NCI-H748 treated with DMSO at 0.1 percent for 48 hours (cell line): ENCODE measurements at regions not wholly inside any gene's neighbourhood (a gene's known extent, or its start where the extent isn't known, plus 50 kb on each side); places are given as distances from the start of the nearest gene placed in this dataset.
"Not testable (repeated sequence)": the region's sequence is repeated elsewhere in the genome, so short reads cannot be mapped to it uniquely, and the experiment has no call there.

ENCODE experiments used
- DNase-seq: peaks from one replicate; lab custom pipeline; 2025; lab: John Stamatoyannopoulos, UW

DNA sequence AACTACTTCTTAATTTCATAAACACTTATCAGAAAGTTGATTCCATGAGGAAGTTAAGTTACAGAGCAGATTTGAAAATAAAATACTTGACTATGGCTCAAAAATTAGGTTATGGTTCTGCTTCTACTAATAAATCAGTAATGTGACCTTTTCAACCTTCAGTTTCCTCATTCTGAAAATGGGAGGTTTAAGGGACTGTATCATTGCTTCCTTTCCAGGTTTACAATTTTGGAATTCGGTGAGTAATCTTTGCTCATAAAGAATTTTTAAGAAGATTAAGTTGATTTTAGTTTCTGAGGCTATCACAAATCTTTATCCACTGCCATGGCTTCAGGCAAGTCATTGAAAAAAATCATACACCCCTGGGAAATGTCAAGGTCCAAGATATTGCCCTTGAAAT is 1061.2 kb downstream of the DIPK2A start:
- no peak for DNase-seq

DNA sequence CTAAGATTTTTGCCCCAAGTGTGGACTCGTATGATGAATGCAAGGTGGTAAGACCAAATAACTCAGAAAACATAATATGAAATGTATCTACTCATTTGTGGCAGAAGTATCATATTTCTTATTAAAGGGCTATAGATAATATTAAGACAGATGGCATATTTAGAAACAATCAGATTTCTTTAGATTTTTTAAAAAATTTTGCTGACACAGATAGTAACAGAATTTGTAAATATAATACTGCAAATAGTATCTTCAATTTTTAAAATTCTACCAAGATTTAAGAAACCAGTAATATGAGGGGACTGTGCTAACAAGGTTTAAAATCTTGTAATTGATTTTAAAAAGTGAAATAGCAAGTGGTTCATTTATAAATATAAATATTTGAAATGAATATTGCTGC is 1064.1 kb downstream of the DIPK2A start:
- no peak for DNase-seq

DNA sequence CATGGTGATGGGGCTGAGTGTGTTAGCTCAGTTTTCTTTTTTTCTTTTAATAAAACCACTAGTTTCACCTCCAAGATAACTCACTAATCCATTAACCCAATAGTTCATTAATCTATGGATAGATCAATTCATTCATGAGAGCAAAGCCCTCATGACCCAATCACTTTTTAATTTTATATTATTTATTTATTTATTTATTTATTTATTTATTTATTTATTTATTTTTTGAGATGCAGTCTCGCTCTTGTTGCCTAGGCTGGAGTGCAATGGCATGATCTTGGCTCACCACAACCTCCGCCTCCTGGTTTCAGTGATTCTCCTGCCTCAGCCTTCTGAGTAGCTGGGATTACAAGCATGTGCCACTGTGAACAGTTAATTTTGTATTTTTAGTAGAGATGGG is 1082.4 kb downstream of the DIPK2A start:
- not testable (repeated sequence) for DNase-seq

DNA sequence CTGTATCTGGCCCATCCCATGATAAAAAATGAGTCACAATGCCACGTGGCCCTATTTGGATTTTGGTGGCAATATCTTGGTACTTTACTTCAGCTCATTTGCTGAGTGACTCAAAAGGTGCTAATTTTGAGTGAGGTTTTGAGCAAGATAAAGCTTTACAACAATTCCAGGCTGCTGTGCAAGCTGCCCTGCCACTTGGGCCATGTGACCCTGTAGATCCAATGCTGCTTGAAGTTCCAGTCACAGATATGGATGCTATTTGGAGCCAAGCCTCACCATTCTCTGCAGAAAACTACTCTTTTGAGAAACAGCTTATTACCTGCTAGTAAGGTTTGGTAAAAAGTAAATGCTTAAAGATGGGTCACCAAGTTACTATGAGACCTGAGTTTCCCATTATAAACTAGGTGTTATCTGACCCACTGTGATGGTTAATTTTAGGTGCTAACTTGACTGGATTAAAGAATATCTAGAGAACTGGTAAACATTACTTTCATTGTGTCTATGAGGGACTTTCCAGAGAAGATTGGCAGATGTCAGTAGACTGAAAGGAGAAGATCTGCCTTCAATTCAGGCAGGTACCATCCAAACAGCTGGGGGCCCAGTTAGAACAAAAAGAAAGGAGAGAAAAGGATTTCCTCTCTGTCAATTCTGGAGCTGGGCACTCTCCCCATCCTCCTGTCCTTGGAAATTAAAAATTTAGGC is 1083.9 kb downstream of the DIPK2A start:
- DNase-seq = no peak

DNA sequence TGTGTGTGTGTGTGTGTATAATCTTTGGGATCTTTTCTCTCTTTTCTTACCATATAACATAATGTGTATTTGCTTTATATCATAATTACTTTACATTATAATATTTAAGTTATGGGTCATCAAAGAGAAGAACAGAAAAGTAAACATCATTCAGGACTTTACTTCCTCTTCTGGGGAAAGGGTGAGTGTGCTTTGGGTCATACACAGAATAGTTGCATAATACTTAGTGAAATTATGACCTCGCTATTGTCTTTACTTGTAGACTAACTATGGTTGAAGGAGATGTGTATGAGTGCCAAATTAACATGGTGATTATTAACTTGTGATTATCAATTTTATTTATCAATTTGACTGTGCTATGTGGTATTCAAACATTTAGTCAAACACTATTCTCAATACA is 1086.9 kb downstream of the DIPK2A start:
- DNase-seq = no peak

DNA sequence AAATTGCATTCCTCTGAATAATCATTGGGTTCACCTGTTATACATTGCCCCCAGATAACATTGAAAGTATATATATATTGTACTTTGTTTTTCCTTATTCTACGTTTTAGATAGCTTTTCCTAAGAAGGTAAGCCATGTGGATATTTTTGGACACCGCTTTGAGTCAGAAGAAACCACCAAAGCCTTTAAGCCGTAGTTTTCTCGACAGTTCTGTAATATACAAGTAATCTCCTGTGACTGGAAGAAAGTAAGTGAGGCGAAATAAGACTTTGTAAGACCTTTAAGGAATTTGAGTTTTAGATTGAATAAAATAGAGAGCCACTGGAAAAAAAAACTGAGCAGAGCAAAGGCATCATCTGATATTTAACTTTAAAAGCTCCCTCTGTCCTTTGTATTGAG is 1092.0 kb downstream of the DIPK2A start:
- no peak for DNase-seq

DNA sequence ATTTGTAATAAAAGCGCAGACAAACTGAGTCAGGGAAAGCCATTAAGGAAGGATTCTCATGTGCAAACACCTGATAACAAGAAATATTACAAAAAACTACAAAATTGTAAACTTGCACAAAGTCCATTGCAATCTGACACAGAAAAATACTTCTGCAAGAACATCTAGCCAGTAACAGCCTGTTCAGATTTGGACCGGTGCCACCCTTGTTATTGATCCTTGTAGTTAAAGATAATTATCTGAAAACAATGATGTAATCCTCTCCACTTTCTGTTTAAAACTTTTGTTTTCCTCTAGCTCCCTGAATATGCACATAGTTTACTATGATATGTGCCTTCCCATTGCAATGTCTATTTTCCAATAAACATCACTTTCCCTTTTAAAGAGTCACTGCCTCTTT is 1090.2 kb downstream of the PLOD2 start:
- DNase-seq = no peak

DNA sequence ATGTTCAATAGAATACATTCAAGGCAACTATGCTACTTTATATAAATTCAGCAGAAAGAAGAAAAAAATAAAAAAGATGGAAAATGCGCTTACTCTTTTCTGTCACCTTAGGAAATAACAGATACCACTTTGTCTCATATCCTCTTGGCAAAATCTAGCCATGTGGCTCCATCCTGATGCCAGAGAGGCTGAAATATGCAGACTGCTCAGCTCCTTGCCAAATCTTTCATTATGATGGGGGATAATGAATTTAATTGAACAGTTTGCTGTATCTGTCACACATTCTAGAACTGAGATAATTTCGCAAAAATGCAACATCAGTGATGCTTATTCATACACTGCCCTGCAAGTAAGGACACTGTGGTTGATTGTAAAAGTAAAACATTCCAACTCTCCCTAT is 1081.5 kb downstream of the PLOD2 start:
- DNase-seq = no peak

DNA sequence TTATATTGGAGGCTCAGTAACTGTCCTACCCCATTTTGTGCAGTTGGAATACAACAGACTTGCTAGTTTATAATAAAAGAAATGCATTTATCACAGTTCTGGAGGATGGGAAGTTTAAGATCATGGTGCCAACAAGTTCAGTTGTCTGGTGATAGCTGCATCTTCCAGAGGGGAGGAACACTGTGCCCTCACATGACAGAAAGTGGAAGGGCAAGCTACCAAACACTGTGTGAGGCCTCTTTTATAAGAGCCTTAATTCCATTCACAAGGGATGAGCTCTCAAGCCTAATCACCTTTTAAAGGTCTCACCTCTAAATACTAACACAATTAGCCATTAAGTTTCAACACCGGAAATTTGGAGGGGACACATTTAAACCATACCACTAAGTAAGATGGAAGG is 1073.9 kb downstream of the PLOD2 start:
- no peak for DNase-seq

DNA sequence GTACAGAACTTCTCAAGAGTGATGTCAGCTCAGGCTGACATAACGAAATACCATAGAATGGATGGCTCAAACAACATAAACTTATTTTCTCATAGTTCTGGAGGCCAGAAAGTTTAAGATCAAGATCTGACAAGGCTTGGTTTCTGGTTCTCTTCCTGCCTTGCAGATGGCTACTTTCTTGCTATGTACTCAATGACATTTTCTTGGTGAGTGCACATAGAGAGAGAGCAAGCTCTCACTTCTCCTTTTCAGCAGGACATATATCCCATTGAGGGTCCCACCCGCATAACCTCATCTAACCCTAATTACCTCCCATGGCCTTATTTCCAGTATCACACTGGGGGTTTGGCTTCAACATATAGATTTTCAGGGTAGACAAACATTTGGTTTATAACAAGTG is 1072.1 kb downstream of the PLOD2 start:
- DNase-seq = no peak

DNA sequence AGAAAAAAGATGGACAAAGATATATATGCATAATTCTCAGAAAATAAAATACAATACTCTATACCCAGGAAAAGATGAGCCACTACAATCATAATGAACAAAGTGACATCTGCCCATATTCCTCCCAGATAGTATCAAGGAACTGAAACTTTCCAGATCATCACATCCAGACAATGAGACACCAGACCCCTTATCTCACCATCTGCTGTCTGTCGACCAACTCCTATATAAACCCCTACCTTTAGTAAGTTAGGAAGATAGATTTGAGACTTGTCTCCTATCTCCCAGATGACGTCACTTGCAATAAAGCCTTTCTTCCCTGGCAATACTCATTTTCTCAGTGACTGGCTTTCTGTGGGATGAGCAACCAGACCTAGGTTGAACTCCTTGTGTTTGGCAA is 1071.6 kb downstream of the PLOD2 start:
- DNase-seq = no peak

DNA sequence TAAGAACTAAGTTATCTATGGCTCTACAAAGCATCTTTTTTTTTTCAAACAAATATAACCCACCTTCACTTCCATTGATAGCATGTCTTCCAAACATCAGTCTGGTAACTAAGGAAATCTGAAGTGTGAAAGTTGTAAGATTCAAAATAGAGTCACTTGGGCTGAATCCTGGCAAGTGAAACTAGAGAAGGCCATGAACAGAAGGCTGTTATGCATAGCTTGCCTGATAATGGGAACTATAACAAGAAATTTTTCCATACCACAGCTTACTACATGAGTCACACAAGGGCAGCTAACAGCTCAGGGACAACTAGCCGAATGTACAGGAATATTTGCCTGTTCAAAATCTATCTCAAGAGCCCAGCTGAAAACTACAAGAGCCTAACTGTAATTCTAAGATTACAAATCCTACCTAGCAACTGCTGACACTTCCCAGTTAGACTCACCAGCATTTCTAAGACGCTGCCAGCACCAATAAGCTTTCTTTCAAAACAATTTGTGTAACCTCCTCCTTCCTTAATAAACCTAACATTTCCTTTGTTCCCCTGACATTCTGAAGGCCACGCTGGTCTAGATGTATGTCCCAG is 1066.5 kb downstream of the PLOD2 start:
- no peak for DNase-seq

DNA sequence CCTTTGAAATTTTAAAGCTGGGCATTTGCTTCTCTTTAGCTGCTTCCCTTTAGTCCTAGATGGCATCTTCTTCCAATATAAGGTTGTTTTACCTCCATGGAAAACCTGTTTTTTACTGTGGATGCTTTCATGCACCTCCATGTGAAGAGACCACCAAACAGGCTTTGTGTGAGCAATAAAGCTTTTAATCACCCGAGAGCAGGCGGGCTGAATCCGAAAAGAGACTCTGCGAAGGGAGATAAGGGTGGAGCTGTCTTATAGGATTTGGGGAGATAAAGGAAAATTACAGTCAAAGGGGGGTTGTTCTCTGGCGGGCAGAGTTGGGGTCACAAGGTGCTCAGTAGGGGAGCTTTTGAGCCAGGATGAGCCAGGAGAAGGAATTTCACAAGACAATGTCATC is 1049.8 kb downstream of the PLOD2 start:
- not testable (repeated sequence) for DNase-seq

DNA sequence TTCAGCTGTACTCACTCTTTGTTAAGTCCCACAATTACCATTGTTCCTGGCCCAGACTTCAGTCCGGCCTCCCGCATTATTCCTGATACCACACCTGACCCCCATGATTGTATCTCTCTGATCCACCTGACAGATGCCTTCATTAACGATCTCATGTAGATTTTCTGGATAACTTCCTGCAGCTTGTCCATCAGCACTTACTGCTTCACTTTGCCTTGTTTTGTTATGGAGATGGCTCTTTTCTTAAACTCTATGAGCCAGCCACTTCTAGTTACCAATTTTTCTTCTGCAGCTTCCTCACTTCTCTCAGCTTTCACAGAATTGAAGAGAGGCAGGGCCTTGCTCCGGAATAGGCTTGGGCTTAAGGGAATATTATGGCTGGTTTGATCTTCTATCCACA is 1044.2 kb downstream of the PLOD2 start:
- DNase-seq = no peak

DNA sequence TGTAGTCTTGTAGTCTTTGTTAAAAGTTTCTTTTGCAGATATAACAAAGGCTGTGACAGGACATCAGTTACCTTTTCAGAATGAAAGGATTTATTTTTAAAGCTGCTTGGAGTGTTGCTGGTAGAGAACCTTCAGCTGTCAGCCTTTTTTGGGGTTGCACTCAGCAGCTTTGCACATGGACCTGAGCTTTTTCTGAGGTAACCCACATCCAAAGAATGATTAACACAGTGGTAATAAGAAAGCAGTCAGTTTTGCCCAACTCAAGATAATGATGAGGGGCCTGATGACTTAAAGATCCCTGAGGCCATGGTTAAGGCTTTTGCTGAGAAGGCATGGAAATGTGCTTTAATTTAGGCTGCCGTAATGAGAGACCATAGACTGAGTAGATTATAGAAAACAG is 1042.7 kb downstream of the PLOD2 start:
- no peak for DNase-seq

DNA sequence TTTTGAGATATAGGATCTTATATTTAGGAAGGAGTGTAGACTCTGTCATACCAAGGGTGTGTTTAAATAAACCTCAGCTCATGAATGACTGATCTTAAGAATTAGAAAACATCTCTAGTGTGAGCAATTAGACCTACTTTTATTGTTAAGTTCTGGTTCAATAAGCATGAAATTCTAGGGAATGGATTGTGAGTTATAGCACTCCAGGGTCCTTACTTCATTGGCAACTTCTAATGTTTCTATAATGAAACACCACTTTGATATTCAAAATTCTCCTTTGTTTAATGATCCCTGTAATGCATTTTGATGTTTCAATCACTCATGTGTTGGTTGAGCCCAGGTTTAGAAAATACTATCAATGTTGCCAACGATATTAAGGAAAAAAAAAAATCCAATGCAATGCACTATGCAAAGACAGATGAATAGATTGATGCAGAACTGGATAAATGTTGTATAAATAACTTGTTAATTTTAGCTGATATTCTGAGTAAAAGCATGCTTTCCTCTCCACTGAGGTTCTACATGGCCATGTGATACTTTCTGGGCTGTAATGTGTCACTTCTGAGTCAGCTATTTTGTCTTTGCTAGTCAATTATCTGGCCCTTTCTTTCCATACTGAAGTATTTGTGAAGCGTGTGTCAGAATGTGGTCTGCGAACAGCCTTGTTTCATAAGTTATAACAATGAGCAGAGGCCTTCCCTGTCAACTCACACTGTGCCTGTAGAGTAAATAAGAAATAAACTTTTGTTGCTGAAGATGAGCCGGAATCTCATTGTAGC is 1035.9 kb downstream of the PLOD2 start:
- no peak for DNase-seq

DNA sequence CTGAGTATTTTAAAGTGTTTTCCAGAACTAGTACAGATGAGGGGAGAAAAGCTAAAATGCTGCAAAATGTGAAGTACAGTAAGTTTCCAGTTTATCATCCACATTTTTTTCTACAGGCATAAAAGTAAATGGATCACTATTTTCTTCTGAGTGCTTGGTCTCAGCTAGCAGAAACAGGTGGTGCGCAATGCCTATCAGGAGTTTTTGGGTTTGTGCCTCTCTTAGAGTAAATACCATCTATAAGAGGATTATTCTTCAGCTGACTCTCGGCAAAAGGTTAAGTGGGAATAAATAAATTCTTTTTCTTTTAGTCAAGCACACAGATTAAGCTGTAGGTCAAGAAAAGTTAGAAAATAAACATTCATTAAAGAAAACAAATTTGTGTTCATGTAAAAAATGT is 1027.7 kb downstream of the PLOD2 start:
- no peak for DNase-seq

DNA sequence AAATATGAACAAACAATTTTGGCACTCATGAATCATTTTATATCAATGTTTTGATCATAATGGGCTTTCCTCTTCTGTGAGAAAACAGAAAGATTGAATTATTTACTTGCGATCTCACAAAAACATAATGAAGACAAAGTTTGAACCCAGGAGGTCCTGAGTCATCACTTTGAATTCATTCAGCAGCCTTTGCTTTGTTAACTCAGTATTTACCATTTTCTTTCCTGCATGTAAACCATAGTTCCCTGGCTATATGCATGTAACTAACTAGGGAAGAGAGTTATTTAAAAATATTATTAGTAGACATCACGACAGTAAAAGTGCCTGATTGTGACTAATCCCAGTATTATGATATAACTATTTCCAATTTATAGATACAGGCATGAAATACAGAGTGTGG is 1026.2 kb downstream of the PLOD2 start:
- DNase-seq = no peak

DNA sequence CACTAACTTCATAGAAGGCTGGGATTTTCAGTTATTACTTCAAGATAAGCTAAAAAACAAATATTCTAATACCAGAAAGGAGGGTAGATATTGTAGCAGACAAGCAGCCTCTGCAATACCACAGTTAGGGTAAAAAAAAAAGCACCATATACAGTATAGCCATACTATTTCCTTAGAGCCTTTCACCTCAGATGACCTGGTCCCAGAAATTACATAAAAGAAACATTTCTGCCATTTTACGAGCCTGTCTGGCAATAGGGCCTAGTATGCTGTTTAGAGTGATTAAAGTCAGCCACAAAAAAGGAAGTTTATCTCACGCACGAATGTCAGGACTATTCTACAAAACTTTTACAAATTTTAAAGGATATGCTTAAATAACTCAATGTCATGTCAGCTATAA is 1016.6 kb downstream of the PLOD2 start:
- DNase-seq = no peak

DNA sequence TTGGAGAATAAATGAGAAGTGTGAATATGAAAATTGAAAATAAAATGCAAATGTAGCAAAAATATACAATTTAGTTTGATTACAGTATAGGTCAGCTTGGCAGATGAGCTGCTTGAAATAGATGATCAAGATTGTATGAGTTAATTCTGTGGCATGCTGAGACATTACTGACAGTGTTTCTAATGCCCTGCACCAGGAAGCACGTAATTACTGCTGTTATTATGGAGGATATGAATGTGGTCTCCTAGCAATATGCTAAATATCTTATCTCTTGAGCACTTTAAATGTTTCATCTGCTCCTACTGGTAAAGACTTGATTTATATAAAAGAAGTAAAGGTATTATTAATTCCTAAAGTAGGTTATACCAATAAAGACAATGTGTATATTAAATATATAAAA is 1015.5 kb downstream of the PLOD2 start:
- DNase-seq = peak; percentile 40

DNA sequence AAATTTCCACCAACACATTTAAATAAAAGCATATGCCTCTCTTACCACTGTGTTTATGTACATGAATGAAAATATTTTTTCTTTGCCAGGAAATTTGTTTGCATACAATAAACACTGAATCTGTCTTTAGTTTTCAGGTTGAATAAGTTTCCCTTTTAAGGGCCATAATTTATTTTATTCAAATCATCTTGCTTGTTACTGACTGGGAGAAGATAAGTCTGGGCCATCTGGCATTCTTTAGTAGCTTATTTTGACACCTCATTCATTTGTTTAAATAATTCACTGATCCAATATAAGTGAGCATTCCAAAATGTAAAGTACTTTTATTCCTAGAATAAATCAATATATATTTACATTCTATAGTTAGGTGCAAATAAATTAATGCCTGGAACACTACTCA is 1001.3 kb downstream of the PLOD2 start:
- no peak for DNase-seq

DNA sequence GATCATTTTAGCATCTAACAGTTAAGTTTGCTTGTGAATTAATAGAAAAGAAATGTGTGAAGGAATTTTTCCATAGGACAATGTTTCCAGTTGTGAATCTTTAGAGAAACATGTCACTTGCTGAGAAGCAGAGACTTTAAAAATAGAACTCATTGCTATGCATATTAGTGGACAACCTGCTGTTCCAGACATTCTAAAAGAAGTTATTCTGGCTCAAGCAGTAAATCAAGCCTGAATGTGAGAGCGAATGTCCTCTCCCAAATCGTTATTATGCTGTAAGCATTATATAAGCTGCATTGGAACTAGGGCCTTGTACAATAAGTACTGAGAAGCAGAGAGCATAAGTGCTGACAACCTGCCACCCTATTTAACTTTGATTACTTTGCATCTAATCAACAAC is 990.9 kb downstream of the PLOD2 start:
- no peak for DNase-seq

DNA sequence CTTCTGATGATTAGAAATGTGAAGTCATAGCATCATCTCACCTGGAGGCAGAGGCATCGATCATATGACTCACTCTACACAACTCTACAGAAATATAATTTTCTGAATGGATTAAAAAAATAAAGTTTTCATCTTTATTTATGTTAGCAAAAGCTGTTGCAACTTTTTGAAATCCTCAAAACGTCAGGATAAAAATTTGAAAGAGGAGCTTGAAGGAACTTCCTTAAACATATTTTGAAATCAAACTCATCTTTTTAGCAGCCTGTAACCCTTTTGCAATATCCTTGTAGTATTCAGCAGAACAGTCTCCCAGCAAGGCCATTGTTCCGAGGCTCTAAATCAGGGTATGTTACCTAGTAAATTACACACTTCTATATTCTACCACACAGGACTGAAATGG is 985.4 kb downstream of the PLOD2 start:
- no peak for DNase-seq

DNA sequence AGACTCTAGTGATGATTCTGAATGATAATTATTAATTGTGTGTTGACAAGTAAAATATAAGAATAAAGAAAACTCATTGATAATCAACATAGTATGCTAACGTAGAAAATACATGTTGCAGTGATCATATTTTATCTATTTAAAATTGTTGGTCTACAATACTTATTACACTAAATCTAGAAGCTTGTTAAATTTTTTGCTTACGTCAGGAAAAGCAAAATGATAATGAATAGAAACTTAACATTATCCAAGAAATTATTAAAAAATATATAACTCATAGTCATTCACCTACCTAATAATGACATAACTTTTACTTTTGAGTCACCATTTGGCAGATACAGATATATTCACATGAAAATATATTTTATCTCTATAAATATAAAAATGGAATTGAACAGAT is 984.1 kb downstream of the PLOD2 start:
- no peak for DNase-seq
